GM08714 (cell line): ENCODE measurements at regions not wholly inside any gene's neighbourhood (a gene's known extent, or its start where the extent isn't known, plus 50 kb on each side); places are given as distances from the start of the nearest gene placed in this dataset.
"Not testable (repeated sequence)": the region's sequence is repeated elsewhere in the genome, so short reads cannot be mapped to it uniquely, and the experiment has no call there.

Experiments
- H3K4me3 ChIP-seq: fragments of 200-500 bp; sonication (Bioruptor generic); 2 replicates; pipeline ENCODE4 v1.5.1; 2014; ENCODE audit warnings: mild to moderate bottlenecking, low read length, inconsistent platforms
- ZNF274 ChIP-seq: IDR thresholded peaks from 2 replicates; pipeline ENCODE4 v1.6.1; 2012; ENCODE audit warnings: mild to moderate bottlenecking, low read depth, low read length

GRCh38 chr3:124043023-124043422 is 51.1 kb upstream of the ROPN1 start:
- no peak for TF ChIP-seq ZNF274
- H3K4me3 ChIP-seq: no peak overlapping the region

- no peak overlapping the region for H3K4me3 ChIP-seq
- TF ChIP-seq ZNF274: no peak
Observed at GRCh38 chr3:124044956-124045355, 53.0 kb upstream of the ROPN1 start.

- no peak for TF ChIP-seq ZNF274
- no peak overlapping the region for H3K4me3 ChIP-seq
Observed at GRCh38 chr3:124048967-124049798, 57.3 kb upstream of the ROPN1 start.

- TF ChIP-seq ZNF274: no peak
- H3K4me3 ChIP-seq: no peak overlapping the region
Observed at GRCh38 chr3:124051636-124052035, 59.7 kb upstream of the ROPN1 start.

- H3K4me3 ChIP-seq: no peak overlapping the region
- TF ChIP-seq ZNF274: no peak
Observed at GRCh38 chr3:124053871-124054270, 61.9 kb upstream of the ROPN1 start.

- no peak overlapping the region for H3K4me3 ChIP-seq
- TF ChIP-seq ZNF274: no peak
Observed at GRCh38 chr3:124056846-124057245, 64.9 kb upstream of the ROPN1 start.

- TF ChIP-seq ZNF274: no peak
- H3K4me3 ChIP-seq: no peak overlapping the region
Observed at GRCh38 chr3:124057420-124057819, 65.5 kb upstream of the ROPN1 start.

GRCh38 chr3:124059580-124059979 is 67.7 kb upstream of the ROPN1 start:
- no peak for TF ChIP-seq ZNF274
- H3K4me3 ChIP-seq: no peak overlapping the region

- TF ChIP-seq ZNF274: no peak
Observed at GRCh38 chr3:124063197-124063909, 71.4 kb upstream of the ROPN1 start.

GRCh38 chr3:124064050-124064449 is 72.1 kb upstream of the ROPN1 start:
- H3K4me3 ChIP-seq: no peak overlapping the region
- no peak for TF ChIP-seq ZNF274

More at GRCh38 chr3:124063197-124063909, 71.4 kb upstream of the ROPN1 start:
- H3K4me3 ChIP-seq: no peak overlapping the region

GRCh38 chr3:124066543-124066942 is 74.6 kb upstream of the ROPN1 start:
- not testable (repeated sequence) for H3K4me3 ChIP-seq

- H3K4me3 ChIP-seq: not testable (repeated sequence)
Observed at GRCh38 chr3:124069706-124070105, 77.8 kb upstream of the ROPN1 start.

- not testable (repeated sequence) for H3K4me3 ChIP-seq
Observed at GRCh38 chr3:124075090-124075489, 83.2 kb upstream of the ROPN1 start.

GRCh38 chr3:124075753-124076152 is 83.8 kb upstream of the ROPN1 start:
- no peak overlapping the region for H3K4me3 ChIP-seq
- TF ChIP-seq ZNF274: no peak

- TF ChIP-seq ZNF274: no peak
- H3K4me3 ChIP-seq: no peak overlapping the region
Observed at GRCh38 chr3:124076235-124076634, 84.3 kb upstream of the ROPN1 start.
